HepG2 (cell line): ENCODE measurements at regions not wholly inside any gene's neighbourhood (a gene's known extent, or its start where the extent isn't known, plus 50 kb on each side); places are given as distances from the start of the nearest gene placed in this dataset.

Experiments used
- BORCS8-MEF2B ChIP-seq: sonication (generic); formaldehyde crosslinking; IDR thresholded peaks from 2 replicates; pipeline ENCODE4 v1.8.0; 2022; ENCODE audit warnings: mild to moderate bottlenecking, missing genetic modification reagents
- KAT8 ChIP-seq: IDR thresholded peaks from 2 replicates; pipeline ENCODE4 v1.6.1; 2016; ENCODE audit warnings: missing genetic modification reagents, missing compliant biosample characterization
- KDM5B ChIP-seq: sonication (generic); formaldehyde crosslinking; IDR thresholded peaks from 2 replicates; pipeline ENCODE4 v1.4.0; 2020; ENCODE audit warnings: missing genetic modification reagents, mild to moderate bottlenecking, borderline replicate concordance
- NBN ChIP-seq: fragments of 450-650 bp; conservative IDR thresholded peaks from 2 replicates; pipeline ENCODE4 v1.6.1; 2017
- TBX2 ChIP-seq: sonication (generic); formaldehyde crosslinking; IDR thresholded peaks from 2 replicates; pipeline ENCODE4 v1.5.0; 2020; ENCODE audit warnings: missing genetic modification reagents, mild to moderate bottlenecking, borderline replicate concordance
- ZNF777 ChIP-seq: sonication (generic); formaldehyde crosslinking; IDR thresholded peaks from 2 replicates; pipeline ENCODE4 v1.4.0; 2020; ENCODE audit warnings: missing genetic modification reagents
- TF ChIP-seq, protein P1 (sequence below): sonication (generic); formaldehyde crosslinking; conservative IDR thresholded peaks from 2 replicates; pipeline ENCODE4 v1.4.0; 2020; ENCODE audit warnings: missing genetic modification reagents
- TF ChIP-seq, protein P2 (sequence below): sonication (generic); formaldehyde crosslinking; IDR thresholded peaks from 2 replicates; pipeline ENCODE4 v1.5.0; 2020; ENCODE audit warnings: missing genetic modification reagents
- TF ChIP-seq, protein P3 (sequence below): sonication (generic); formaldehyde crosslinking; IDR thresholded peaks from 2 replicates; pipeline ENCODE4 v1.4.0; 2020; ENCODE audit warnings: missing genetic modification reagents
- TF ChIP-seq, protein P4 (sequence below): sonication (generic); formaldehyde crosslinking; IDR thresholded peaks from 2 replicates; pipeline ENCODE4 v1.5.0; 2020; ENCODE audit warnings: mild to moderate bottlenecking, missing genetic modification reagents, moderate library complexity
- TF ChIP-seq, protein P5 (sequence below): sonication (generic); formaldehyde crosslinking; IDR thresholded peaks from 2 replicates; pipeline ENCODE4 v1.8.0; 2022; ENCODE audit warnings: mild to moderate bottlenecking, missing genetic modification reagents, moderate library complexity

DNA sequence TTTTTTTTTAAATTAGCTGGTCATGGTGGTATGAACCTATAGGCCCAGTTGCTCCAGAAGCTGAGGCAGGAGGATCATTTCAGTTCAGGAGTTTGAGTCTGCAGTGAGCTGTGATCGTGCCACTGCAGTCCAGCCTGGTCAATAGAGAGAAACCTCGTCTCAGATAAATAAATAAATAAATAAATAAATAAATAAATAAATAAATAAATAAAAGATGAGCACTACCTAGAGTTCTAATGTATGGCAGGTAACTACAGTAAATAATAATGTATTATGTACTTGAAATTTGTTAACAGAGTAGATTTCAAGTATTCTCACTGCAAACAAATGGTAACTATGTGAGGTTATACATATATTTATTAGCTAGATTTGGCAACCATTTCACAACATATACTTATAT, 697.9 kb upstream of the ID2 start:
- TF ChIP-seq ZNF777 (CRISPR knock-in tag): no peak
- TF ChIP-seq KAT8 (CRISPR knock-in tag): no peak
- no peak for TF ChIP-seq NBN
- TF ChIP-seq, protein P1, sequence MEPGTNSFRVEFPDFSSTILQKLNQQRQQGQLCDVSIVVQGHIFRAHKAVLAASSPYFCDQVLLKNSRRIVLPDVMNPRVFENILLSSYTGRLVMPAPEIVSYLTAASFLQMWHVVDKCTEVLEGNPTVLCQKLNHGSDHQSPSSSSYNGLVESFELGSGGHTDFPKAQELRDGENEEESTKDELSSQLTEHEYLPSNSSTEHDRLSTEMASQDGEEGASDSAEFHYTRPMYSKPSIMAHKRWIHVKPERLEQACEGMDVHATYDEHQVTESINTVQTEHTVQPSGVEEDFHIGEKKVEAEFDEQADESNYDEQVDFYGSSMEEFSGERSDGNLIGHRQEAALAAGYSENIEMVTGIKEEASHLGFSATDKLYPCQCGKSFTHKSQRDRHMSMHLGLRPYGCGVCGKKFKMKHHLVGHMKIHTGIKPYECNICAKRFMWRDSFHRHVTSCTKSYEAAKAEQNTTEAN: no peak
- TF ChIP-seq, protein P2, sequence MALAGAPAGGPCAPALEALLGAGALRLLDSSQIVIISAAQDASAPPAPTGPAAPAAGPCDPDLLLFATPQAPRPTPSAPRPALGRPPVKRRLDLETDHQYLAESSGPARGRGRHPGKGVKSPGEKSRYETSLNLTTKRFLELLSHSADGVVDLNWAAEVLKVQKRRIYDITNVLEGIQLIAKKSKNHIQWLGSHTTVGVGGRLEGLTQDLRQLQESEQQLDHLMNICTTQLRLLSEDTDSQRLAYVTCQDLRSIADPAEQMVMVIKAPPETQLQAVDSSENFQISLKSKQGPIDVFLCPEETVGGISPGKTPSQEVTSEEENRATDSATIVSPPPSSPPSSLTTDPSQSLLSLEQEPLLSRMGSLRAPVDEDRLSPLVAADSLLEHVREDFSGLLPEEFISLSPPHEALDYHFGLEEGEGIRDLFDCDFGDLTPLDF: no peak
- no peak for TF ChIP-seq TBX2 (CRISPR knock-in tag)
- no peak for TF ChIP-seq KDM5B (CRISPR knock-in tag)
- TF ChIP-seq, protein P3, sequence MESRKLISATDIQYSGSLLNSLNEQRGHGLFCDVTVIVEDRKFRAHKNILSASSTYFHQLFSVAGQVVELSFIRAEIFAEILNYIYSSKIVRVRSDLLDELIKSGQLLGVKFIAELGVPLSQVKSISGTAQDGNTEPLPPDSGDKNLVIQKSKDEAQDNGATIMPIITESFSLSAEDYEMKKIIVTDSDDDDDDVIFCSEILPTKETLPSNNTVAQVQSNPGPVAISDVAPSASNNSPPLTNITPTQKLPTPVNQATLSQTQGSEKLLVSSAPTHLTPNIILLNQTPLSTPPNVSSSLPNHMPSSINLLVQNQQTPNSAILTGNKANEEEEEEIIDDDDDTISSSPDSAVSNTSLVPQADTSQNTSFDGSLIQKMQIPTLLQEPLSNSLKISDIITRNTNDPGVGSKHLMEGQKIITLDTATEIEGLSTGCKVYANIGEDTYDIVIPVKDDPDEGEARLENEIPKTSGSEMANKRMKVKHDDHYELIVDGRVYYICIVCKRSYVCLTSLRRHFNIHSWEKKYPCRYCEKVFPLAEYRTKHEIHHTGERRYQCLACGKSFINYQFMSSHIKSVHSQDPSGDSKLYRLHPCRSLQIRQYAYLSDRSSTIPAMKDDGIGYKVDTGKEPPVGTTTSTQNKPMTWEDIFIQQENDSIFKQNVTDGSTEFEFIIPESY (CRISPR knock-in tag): no peak
- TF ChIP-seq, protein P4, sequence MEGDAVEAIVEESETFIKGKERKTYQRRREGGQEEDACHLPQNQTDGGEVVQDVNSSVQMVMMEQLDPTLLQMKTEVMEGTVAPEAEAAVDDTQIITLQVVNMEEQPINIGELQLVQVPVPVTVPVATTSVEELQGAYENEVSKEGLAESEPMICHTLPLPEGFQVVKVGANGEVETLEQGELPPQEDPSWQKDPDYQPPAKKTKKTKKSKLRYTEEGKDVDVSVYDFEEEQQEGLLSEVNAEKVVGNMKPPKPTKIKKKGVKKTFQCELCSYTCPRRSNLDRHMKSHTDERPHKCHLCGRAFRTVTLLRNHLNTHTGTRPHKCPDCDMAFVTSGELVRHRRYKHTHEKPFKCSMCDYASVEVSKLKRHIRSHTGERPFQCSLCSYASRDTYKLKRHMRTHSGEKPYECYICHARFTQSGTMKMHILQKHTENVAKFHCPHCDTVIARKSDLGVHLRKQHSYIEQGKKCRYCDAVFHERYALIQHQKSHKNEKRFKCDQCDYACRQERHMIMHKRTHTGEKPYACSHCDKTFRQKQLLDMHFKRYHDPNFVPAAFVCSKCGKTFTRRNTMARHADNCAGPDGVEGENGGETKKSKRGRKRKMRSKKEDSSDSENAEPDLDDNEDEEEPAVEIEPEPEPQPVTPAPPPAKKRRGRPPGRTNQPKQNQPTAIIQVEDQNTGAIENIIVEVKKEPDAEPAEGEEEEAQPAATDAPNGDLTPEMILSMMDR (CRISPR knock-in tag): no peak
- TF ChIP-seq, protein P5, sequence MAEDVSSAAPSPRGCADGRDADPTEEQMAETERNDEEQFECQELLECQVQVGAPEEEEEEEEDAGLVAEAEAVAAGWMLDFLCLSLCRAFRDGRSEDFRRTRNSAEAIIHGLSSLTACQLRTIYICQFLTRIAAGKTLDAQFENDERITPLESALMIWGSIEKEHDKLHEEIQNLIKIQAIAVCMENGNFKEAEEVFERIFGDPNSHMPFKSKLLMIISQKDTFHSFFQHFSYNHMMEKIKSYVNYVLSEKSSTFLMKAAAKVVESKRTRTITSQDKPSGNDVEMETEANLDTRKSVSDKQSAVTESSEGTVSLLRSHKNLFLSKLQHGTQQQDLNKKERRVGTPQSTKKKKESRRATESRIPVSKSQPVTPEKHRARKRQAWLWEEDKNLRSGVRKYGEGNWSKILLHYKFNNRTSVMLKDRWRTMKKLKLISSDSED (CRISPR knock-in tag): no peak
- no peak for TF ChIP-seq BORCS8-MEF2B (CRISPR knock-in tag)
